ENCODE measurements at regions not wholly inside any gene's neighbourhood (a gene's known extent, or its start where the extent isn't known, plus 50 kb on each side); places are given as distances from the start of the nearest gene placed in this dataset.

DNA sequence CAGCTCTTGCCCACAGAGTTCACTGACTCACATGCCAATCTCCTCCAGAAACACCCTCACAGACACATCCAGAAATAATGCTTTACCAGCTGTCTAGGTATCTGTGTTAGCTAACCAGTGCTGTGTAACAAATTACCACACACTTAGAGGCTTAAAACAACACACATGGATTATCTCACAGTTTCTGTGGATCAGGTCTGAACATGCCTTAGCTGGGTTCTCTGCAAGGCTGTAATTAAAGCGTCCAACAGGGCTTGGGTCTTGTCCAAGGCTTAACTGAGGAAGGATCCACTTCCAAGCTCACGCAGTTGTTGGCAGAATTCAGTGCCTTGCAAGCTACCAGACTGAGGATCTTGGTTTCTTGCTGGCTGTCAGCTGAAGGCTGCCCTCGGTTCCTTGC, 92.5 kb upstream of the RGS4 start:
- no peak overlapping the region for H3K27ac ChIP-seq
- ATAC-seq (no peak), DNase-seq (no peak)
- intact Hi-C loops (cut with DNase I): no loop called here
- H3K36me3 ChIP-seq: no peaks in the 10 kb centered on the region
- no peaks in the 10 kb centered on the region for H3K4me1 ChIP-seq
- no peak overlapping the region for H3K4me3 ChIP-seq
- TF ChIP-seq, protein P1, sequence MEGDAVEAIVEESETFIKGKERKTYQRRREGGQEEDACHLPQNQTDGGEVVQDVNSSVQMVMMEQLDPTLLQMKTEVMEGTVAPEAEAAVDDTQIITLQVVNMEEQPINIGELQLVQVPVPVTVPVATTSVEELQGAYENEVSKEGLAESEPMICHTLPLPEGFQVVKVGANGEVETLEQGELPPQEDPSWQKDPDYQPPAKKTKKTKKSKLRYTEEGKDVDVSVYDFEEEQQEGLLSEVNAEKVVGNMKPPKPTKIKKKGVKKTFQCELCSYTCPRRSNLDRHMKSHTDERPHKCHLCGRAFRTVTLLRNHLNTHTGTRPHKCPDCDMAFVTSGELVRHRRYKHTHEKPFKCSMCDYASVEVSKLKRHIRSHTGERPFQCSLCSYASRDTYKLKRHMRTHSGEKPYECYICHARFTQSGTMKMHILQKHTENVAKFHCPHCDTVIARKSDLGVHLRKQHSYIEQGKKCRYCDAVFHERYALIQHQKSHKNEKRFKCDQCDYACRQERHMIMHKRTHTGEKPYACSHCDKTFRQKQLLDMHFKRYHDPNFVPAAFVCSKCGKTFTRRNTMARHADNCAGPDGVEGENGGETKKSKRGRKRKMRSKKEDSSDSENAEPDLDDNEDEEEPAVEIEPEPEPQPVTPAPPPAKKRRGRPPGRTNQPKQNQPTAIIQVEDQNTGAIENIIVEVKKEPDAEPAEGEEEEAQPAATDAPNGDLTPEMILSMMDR (IDR thresholded peaks at IDR 0.05): no peak
- no peaks in the 10 kb centered on the region for H3K9me3 ChIP-seq
- no peaks in the 10 kb centered on the region for H3K27me3 ChIP-seq (ENCODE audit: low read depth)

DNA sequence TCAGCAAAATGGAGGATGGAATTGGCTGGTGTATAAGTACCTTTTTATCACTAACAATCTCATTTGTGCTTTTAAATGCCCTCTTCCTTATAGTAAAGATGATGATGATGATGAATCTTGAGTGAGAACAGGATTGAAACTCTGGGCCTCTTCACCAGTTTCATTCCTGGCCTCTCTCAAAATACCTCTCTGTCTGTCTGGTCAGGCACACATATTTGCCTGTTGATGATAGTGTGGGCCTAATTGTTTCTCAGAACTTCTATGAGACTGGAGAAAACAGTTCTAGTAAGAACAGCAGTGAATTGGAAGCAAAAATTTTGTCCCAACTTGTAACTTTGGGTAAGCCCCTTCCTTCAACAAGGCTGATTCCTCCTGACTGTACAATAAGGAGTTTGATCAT, 94.4 kb upstream of the RGS4 start:
- DNase-seq (no peak), ATAC-seq (no peak)
- Histone ChIP-seq H3K36me3 (no peaks in the 10 kb centered on the region), H3K27ac (no peak overlapping the region), H3K4me1 (no peaks in the 10 kb centered on the region), H3K9me3 (no peaks in the 10 kb centered on the region), H3K4me3 (no peak overlapping the region), H3K27me3 (ENCODE audit: low read depth) (no peaks in the 10 kb centered on the region)
- intact Hi-C loops (cut with DNase I): no loop called here
- TF ChIP-seq, protein P1 (IDR thresholded peaks at IDR 0.05): no peak

DNA sequence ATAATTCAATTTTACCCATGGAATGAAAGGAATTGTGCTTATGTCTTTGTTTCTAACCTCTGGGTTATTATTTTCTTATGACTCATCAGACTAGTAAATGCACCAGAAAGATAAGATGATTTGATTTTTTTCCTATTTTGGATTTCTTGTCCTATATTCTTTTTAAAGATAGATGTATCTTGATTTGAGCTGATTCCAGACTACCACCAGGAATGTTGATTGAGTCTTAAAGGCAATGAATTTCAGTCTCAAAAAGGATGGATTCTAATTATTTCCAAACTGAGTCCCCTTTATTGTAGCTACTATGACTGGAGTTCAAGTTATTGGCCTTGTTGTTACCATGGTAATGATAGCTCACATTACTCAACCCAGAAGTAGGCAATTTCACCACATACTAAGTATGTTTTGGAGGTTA, 95.8 kb upstream of the RGS4 start:
- TF ChIP-seq, protein P1 (IDR thresholded peaks at IDR 0.05): no peak
- Histone ChIP-seq H3K27me3 (ENCODE audit: low read depth) (no peaks in the 10 kb centered on the region), H3K4me1 (no peaks in the 10 kb centered on the region), H3K36me3 (no peaks in the 10 kb centered on the region), H3K9me3 (no peaks in the 10 kb centered on the region), H3K27ac (no peak overlapping the region), H3K4me3 (no peak overlapping the region)
- intact Hi-C loops (cut with DNase I): no loop called here
- DNase-seq (no peak), ATAC-seq (no peak)

DNA sequence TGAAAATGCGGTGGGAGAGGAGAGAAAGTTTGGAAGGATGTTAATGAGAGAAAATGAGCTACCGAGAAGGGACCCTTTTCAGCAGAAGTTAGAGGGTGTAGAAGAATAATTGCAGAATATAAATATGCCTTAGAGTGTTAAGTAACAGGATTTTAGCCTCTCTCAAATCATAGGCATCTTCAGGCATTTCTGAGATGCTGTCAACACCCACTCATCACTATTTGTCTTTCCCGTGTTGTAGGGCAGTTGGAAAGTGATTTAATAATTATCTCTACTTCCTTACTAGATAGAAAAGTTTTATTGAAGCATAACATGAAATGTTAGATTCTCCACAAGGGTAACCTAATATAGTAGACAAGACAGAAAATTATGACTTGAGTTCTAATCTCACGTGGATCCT, 96.4 kb upstream of the RGS4 start:
- H3K27me3 ChIP-seq (ENCODE audit: low read depth): no peaks in the 10 kb centered on the region
- DNase-seq (no peak), ATAC-seq (no peak)
- TF ChIP-seq, protein P1 (IDR thresholded peaks at IDR 0.05): no peak
- intact Hi-C loops (cut with DNase I): no loop called here
- no peak overlapping the region for H3K4me3 ChIP-seq
- no peaks in the 10 kb centered on the region for H3K9me3 ChIP-seq
- H3K27ac ChIP-seq: no peak overlapping the region
- no peaks in the 10 kb centered on the region for H3K36me3 ChIP-seq
- no peaks in the 10 kb centered on the region for H3K4me1 ChIP-seq

DNA sequence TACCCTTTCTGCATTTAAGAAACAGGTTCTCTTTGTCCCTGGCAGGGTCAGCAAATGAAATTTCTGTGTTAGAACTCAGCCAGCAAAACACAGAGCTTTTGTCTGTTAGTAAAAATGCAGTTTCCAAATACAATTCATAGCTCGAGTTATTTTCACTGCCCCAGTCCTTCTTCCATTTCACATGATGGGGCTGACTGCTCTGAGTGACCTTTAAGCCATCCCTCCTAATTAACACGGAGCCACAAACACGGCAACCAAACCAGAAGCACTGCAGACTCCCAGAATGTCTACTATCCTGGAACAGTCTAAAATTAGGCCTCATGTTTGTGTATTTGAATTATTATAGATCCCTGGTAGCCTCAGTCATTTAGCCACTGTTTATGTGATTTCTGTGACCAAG, 99.1 kb upstream of the RGS4 start:
- Histone ChIP-seq H3K27me3 (ENCODE audit: low read depth) (no peaks in the 10 kb centered on the region), H3K36me3 (no peaks in the 10 kb centered on the region), H3K9me3 (no peaks in the 10 kb centered on the region), H3K4me3 (no peak overlapping the region), H3K27ac (no peak overlapping the region), H3K4me1 (no peaks in the 10 kb centered on the region)
- TF ChIP-seq, protein P1 (IDR thresholded peaks at IDR 0.05): no peak
- intact Hi-C loops (cut with DNase I): no loop called here
- no peak for ATAC-seq
- DNase-seq: no peak

DNA sequence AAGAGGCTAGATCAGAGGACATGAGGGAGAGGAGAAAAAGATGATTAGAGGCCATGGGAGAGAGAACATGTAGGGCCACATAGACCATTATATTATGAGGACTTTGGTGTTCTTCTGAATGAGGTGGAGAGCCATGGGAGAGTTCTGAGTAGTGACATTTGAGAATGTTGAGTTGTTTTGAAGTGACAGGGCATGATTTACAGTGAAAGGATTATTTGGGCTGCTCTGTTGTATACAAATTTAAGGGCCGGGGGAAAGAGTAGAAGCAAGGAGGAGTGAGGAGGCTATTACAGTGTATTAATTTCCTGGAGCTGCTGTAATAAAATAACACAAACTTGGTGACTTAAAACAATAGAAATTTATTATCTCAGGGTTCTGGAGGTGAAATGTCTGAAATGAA, 102.5 kb upstream of the RGS4 start:
- Histone ChIP-seq H3K36me3 (no peaks in the 10 kb centered on the region), H3K27ac (no peak overlapping the region), H3K4me1 (no peaks in the 10 kb centered on the region), H3K27me3 (ENCODE audit: low read depth) (no peaks in the 10 kb centered on the region), H3K9me3 (no peaks in the 10 kb centered on the region), H3K4me3 (no peak overlapping the region)
- ATAC-seq (no peak), DNase-seq (no peak)
- TF ChIP-seq, protein P1 (IDR thresholded peaks at IDR 0.05): no peak
- intact Hi-C loops (cut with DNase I): no loop called here
